Duodenal mucosa (tissue), 2 donors: ENCODE measurements at regions not wholly inside any gene's neighbourhood (a gene's known extent, or its start where the extent isn't known, plus 50 kb on each side); places are given as distances from the start of the nearest gene placed in this dataset.

Experiments
- H3K27ac ChIP-seq: one replicate; pipeline ENCODE4 v1.7.0; 2013; ENCODE audit warnings: low read depth, low read length
- H3K27me3 ChIP-seq, 2 donors: one replicate each; pipeline ENCODE4 v1.7.0; 2013; ENCODE audit warnings: low read length in 2 of 2, control low read depth in 1 of 2; ENCODE audit not compliant: insufficient read depth in 2 of 2, control insufficient read depth in 1 of 2
- H3K36me3 ChIP-seq, 2 donors: one replicate each; pipeline ENCODE4 v1.7.0; 2013; ENCODE audit warnings: low read length in 2 of 2, control low read depth in 1 of 2; ENCODE audit not compliant: insufficient read depth in 2 of 2, control insufficient read depth in 1 of 2
- H3K4me1 ChIP-seq, 2 donors: one replicate each; pipeline ENCODE4 v1.7.0; 2013; ENCODE audit warnings: low read length in 2 of 2, control low read depth in 1 of 2; ENCODE audit not compliant: insufficient read depth in 2 of 2, control insufficient read depth in 1 of 2
- H3K4me3 ChIP-seq, 2 donors: one replicate each; pipeline ENCODE4 v1.7.0; 2013; ENCODE audit warnings: low read length in 2 of 2, low read depth in 1 of 2
- H3K9ac ChIP-seq, 2 donors: one replicate each; pipeline ENCODE4 v1.7.0; 2013; ENCODE audit warnings: low read length in 2 of 2, low read depth in 1 of 2
- H3K9me3 ChIP-seq, 2 donors: one replicate each; pipeline ENCODE4 v1.7.0; 2013; ENCODE audit warnings: low read length in 2 of 2, control low read depth in 1 of 2; ENCODE audit not compliant: control insufficient read depth in 1 of 2

DNA sequence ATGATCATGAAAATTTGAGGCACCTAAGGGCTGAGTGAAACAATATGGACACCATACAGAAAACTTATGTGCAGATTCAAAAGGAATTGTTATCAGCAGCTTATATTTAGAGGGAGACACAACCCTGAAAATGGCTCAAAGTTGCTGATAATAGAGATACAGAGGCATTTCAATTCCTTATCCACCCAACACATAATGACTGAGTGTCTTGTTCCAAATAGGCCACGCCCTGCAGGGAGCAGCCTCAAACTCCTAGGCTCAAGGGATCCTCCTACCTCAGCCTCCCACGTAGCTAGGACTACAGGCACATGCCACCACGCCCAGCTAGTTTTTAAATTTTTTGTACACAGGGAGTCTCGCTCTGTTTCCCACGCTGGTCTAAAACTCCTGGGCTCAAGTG, 79.0 kb downstream of the LBH start:
- no peak overlapping the region for H3K4me3 ChIP-seq
- no peaks in the 10 kb centered on the region for H3K4me1 ChIP-seq
- H3K27ac ChIP-seq: no peak overlapping the region
- H3K9ac ChIP-seq: no peak overlapping the region
- no peaks in the 10 kb centered on the region for H3K9me3 ChIP-seq
- no peaks in the 10 kb centered on the region for H3K27me3 ChIP-seq
- no peaks in the 10 kb centered on the region for H3K36me3 ChIP-seq

DNA sequence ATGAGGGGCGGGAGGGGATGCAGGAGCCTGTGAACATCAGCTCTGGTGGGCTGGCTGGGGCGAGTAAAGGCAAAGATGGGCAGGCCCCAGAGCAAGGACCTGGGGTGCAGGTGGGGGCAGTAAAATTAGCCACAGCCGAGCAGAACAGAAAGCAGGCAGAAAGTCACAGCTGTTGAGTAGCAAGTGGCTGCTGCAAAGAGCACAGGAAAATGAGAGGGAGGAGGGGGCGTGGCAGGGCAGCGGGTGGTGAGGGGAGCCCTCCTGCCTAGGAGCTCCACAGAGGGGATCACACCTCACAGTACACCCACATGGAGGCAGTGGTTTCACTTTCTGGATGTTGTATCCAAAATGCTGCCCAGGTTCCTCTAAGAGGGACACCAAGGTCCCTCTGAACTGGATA, 79.6 kb downstream of the LBH start:
- no peaks in the 10 kb centered on the region for H3K4me1 ChIP-seq
- H3K9me3 ChIP-seq: no peaks in the 10 kb centered on the region
- H3K9ac ChIP-seq: no peak overlapping the region
- no peaks in the 10 kb centered on the region for H3K27me3 ChIP-seq
- no peaks in the 10 kb centered on the region for H3K36me3 ChIP-seq
- no peak overlapping the region for H3K4me3 ChIP-seq
- H3K27ac ChIP-seq: no peak overlapping the region

DNA sequence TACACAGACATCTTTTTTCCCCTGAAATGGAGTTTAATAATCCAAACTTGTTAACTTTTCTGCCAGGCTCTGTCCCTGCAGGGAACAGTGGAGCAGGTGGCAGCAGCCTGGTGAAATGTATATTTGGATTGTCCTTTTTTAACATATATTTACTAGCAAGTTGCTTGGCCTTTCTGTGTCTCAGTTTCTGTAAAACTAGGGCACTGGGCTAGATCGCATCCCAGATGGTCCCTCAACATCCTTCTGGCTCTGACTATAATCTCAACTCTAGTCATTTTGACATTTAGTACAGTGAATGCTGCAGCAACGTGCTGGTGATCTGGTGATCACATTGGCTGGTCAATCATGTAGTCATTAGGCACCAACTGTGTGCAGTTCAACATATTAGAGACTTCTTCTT, 80.4 kb downstream of the LBH start:
- H3K27me3 ChIP-seq: no peaks in the 10 kb centered on the region
- H3K9ac ChIP-seq: no peak overlapping the region
- H3K4me3 ChIP-seq: no peak overlapping the region
- no peaks in the 10 kb centered on the region for H3K4me1 ChIP-seq
- no peaks in the 10 kb centered on the region for H3K9me3 ChIP-seq
- H3K36me3 ChIP-seq: no peaks in the 10 kb centered on the region
- H3K27ac ChIP-seq: no peak overlapping the region

DNA sequence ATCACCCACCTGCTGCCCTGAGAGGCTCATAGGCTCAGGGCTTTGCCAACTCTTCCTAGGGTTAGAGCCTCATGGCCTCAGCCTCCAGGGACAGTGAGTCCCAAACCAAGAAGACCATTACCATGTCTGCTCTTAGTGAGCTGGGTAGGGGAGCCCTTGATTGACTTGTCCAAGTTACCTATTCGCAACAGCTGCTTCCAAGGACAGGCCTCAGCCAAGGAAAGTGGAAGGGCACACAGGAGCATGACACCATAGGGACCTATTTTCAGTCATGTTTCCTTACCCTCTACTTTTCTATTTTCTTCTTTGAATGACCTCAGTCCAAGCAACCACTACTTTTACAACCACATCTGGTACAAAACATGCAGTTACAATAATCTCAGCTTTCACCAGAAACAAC, 81.6 kb downstream of the LBH start:
- H3K27me3 ChIP-seq: no peaks in the 10 kb centered on the region
- no peak overlapping the region for H3K4me3 ChIP-seq
- H3K9ac ChIP-seq: no peak overlapping the region
- no peaks in the 10 kb centered on the region for H3K36me3 ChIP-seq
- no peaks in the 10 kb centered on the region for H3K9me3 ChIP-seq
- H3K4me1 ChIP-seq: no peaks in the 10 kb centered on the region
- no peak overlapping the region for H3K27ac ChIP-seq

DNA sequence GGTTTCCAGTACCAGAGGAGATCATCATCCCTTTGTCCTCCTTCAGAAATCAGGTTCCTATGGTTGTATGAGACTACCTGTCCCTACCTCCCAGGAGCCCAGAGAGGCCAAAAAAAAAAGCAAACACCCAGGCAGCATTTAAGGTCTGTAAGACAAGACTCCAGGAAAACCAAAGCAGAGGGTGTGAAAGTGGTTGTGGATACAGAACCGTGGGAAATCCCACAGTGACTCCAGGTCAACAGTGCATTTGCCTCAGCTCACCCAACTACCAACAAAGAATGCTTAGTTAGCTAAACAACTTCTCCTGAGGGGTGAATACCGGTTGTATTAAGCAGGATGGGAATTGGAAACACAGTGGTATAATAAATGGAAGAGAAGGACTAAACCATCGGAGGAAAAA, 83.6 kb downstream of the LBH start:
- H3K9ac ChIP-seq: no peak overlapping the region

DNA sequence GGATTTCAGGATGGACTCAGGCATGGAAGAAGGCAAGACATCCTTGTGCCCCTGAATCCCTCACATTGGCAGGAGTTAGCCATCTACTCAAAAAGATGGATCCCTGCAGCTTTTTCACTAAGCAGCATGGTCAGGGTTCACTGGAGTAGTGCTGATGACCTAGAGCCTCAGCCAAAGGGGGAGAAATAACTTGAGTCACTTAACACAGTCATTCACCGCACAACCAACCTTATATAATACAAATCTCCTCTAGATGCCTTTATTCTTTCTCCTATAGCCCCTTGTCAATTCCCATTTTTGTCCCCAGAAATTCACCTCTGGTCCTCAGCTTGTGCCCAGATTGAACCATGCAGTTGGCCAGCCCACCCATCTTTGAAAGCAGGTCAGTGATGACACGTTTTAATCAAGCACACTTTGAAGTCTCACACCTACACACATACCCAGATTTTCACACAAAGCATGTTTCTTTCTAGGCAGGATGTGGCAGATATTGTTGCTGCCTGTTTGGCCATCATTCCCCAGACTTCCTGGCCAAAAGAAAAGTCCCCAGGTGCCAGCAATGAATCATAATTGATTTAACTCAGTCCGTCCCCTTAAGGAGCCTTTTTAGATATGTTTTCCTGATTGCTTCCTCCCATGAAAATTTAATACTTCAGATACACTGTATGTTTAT, 84.2 kb downstream of the LBH start:
- Histone ChIP-seq H3K36me3 (no peaks in the 10 kb centered on the region), H3K27ac (no peak overlapping the region), H3K4me3 (no peak overlapping the region), H3K9ac (no peak overlapping the region), H3K9me3 (no peaks in the 10 kb centered on the region), H3K27me3 (no peaks in the 10 kb centered on the region), H3K4me1 (no peaks in the 10 kb centered on the region)

More for the DNA sequence above, 83.6 kb downstream of the LBH start:
- Histone ChIP-seq H3K4me1 (no peaks in the 10 kb centered on the region), H3K27me3 (no peaks in the 10 kb centered on the region), H3K27ac (no peak overlapping the region), H3K36me3 (no peaks in the 10 kb centered on the region), H3K4me3 (no peak overlapping the region), H3K9me3 (no peaks in the 10 kb centered on the region)

DNA sequence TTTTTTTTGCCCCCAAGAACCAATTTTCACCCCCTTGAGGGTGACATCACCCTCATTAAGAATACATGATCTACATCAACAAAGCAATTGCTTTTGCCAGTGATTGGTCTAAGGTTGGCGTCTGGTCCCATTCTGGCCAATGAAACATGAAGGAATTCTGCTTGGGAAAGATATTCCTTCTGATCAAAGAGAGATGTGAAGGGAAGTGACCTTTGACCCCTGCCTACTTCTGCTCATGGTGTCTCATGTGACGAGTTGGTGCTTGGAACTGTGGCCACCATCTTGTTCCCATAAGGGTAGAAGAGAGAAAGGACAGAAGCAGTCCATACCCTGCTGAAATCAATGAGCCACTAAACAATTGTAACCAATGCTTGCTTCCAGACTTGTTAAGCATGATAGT, 85.1 kb downstream of the LBH start:
- Histone ChIP-seq H3K4me1 (no peaks in the 10 kb centered on the region), H3K27me3 (no peaks in the 10 kb centered on the region), H3K9ac (no peak overlapping the region), H3K9me3 (no peaks in the 10 kb centered on the region), H3K27ac (no peak overlapping the region), H3K36me3 (no peaks in the 10 kb centered on the region), H3K4me3 (no peak overlapping the region)

DNA sequence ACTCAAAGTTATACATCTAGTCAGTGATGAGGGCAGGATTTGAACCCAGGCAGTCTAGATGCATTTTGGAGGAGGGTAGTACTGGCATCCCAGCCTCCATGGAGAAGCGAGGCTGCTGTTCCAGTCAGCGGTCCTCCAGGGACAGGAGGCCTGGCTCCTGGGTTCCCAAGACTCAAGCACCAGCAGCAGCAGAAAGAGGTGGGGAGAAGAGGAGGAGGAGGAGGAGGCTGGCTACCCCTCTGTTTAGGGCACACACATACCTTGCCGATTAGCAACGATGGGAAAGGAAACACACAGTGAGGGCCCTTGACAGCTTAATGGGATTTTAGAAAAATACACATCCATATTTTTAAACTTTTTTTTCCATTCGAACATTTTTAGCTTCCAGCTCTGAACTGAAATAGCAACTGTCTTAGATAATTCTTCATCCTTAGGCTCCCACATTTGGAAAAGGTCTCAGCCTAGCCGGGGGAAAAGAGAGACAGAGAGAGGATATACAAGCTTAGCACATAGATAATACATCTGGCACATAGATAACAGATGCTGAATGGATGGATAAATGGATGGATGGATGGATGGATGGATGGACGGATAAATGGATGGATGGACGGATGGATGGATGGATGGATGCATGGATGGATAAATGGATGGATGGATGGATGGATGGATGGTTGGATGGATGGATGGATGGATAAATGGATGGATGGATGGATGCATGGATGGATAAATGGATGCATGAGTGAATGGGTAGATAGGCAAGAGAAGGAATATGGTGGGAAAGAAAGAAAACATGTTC, 87.9 kb downstream of the LBH start:
- Histone ChIP-seq H3K9me3 (no peaks in the 10 kb centered on the region), H3K27ac (no peak overlapping the region), H3K4me3 (no peak overlapping the region), H3K27me3 (no peaks in the 10 kb centered on the region), H3K9ac (no peak overlapping the region), H3K36me3 (no peaks in the 10 kb centered on the region), H3K4me1 (no peaks in the 10 kb centered on the region)

DNA sequence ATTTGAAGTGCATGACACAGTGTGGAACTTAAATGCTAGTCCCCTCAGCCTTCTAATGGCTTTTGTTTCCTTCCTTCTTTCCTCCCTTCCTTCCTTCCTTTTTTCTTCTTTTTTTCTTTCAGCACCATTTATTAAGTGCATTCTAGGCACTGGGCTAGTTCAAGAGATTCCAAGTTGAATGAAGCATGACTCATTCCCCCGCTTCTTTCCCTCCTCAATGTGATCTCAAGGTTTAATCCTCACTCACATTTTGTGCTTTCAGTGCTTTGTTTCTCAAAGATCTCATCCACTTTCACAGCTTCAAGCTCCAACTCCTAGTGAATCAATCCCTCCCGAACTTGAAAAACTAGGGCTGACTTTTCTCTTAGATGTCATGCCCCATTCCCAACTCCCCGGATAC, 90.1 kb downstream of the LBH start:
- Histone ChIP-seq H3K27me3 (no peaks in the 10 kb centered on the region), H3K9me3 (no peaks in the 10 kb centered on the region), H3K36me3 (no peaks in the 10 kb centered on the region), H3K9ac (no peak overlapping the region), H3K27ac (no peak overlapping the region), H3K4me1 (no peaks in the 10 kb centered on the region), H3K4me3 (no peak overlapping the region)

DNA sequence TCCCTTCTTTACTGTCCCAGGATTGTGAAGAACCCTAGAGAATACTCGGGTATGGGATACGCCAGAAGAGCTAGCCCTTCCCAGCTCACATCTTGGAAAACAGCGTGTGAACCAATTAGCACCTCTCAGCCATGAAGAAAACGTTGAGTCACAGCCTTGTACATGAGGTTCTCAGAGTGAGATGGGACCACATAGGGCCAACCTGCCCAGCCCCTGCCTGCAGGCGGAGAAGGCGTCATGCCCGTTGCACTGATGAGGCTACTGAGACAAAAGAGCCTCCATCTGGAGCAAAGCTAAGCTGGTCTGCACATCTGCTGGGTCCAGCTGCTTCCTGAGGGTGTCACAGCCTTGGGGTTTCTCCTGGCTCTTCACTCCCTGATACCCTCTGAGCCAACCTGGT, 92.2 kb downstream of the LBH start:
- Histone ChIP-seq H3K4me1 (no peaks in the 10 kb centered on the region), H3K27me3 (no peaks in the 10 kb centered on the region), H3K9me3 (no peaks in the 10 kb centered on the region), H3K27ac (no peak overlapping the region), H3K4me3 (no peak overlapping the region), H3K9ac (no peak overlapping the region), H3K36me3 (no peaks in the 10 kb centered on the region)
